Endothelial cell of hepatic sinusoid (primary cell): ENCODE measurements at regions not wholly inside any gene's neighbourhood (a gene's known extent, or its start where the extent isn't known, plus 50 kb on each side); places are given as distances from the start of the nearest gene placed in this dataset.
"Not testable (repeated sequence)": the region's sequence is repeated elsewhere in the genome, so short reads cannot be mapped to it uniquely, and the experiment has no call there.

Source experiments
- in situ Hi-C: cut with HindIII; loops from 2 replicates; pipeline ENCODE4 v1.10.0; 2017; ENCODE audit warnings: low sequenced_read_pairs

DNA sequence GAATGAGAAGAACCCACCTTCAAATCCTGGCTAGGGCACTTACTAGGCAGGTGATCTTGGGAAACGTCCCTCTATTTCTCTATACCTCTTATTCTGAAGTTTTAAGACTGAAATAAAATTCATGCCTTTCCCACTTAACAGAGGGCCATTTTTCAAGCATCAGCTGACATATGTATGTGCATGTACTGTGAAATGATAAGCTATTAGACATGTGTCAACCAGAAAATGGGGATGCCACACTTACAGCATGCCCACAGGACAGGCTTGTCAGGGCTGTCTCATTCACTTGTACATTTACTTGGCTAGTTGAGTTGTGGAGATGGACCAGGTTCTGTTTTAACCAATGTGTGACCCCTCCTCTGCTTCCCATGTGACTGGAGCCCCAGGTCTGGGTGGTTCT is 78.5 kb downstream of the C9orf152 start:
- in situ Hi-C loops = no loop called here

DNA sequence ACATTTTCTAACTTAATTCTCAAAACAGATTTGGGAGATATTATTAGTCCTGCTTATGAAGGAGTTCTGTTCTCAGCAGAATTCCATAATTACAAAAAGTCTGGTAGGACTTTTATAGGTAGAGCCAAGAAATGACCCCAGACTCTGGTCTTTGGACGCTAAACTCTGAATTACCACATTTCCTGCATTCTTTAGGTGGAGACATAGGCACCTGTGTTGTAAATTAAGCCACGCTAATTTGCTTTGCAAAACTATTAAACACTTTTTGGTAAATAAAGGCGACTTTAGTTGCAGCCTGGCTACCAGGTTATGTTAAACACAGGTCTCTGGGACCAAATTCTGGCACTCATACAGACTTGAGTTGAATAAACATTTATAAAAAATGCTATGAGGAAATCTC is 77.7 kb downstream of the C9orf152 start:
- in situ Hi-C loops = no loop called here

DNA sequence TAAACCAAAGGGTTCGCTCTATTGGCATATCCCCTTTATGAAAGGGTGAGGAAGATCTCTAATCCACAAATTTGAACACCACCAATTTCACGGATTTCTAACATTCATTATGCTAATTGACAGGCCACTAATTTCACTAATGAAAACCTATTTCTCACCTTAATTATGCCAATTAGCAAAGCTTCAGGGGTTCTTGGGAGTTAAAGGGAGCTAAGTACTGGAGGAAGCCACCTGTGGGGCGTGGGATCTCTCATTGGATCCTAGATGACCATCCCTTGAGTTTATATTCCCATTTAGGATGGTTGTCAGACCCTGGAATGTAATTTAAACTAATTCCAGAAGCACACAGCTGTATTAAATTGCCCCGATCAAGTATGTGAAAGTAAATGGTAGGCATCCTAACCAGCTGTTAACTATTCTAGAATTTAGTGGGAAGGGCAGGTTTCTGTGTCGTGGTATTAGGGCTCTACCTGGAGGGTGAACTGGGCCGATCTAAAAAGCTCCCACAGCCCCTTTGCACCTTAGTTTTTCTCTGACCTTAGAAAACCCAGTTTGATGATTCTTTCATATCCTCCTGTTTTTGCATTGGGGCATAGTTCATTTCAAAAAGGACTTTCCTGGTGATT is 77.1 kb downstream of the C9orf152 start:
- in situ Hi-C loops = no loop called here

DNA sequence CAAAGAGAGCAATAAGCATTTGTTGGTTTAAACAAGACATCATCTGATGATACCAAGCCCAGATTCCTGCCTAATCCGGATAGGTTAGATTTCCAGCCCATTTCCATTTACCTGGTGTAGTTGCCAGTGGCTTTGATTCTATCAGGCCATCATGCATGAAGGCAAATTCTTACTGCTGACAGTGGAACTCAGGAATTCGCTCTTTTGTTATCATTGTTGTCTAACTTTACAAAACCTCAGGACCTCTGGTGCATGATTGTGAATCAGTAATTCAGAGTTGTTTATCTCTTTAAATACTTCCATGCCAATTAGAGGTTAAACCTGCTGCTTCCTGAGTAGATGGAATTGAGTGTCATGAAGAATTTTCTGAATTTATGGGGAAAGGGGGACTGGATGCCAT is 76.5 kb downstream of the C9orf152 start:
- in situ Hi-C loops = no loop called here

DNA sequence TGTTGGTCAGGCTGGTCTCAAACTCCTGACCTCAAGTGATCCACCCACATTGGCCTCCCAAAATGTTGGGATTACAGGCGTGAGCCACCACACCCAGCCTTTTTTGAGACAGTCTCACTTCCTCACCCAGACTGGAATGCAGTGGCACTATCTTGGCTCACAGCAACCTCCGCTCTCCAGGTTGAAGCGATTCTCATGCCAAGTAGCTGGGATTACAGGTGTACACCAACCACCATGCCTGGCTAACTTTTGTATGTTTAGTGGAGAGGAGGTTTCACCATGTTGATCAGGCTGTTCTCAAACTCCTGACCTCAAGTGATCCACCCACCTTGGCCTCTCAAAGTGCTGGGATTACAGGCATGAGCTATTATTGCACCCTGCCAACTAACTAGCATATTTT is 75.4 kb downstream of the C9orf152 start:
- in situ Hi-C loops = not testable (repeated sequence)

DNA sequence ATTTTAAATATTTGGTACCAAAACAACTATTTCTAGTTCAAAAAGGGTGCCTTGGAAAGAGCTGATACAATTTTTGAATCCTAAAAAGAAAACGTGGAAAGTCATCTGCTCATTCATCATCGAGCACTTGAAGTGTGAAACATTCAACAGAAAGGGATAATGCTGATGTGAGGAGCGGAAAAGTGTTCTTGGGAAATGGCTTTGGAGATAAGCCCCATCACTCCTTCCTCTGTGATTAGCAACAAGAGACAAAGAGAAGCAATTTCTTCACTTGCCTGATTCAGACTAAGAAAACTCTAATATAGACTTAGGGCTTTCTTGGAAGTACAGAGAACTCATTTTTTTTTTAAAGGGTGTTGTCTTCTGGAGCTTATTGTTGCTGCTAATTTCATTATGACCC is 74.9 kb downstream of the C9orf152 start:
- in situ Hi-C loops = no loop called here

DNA sequence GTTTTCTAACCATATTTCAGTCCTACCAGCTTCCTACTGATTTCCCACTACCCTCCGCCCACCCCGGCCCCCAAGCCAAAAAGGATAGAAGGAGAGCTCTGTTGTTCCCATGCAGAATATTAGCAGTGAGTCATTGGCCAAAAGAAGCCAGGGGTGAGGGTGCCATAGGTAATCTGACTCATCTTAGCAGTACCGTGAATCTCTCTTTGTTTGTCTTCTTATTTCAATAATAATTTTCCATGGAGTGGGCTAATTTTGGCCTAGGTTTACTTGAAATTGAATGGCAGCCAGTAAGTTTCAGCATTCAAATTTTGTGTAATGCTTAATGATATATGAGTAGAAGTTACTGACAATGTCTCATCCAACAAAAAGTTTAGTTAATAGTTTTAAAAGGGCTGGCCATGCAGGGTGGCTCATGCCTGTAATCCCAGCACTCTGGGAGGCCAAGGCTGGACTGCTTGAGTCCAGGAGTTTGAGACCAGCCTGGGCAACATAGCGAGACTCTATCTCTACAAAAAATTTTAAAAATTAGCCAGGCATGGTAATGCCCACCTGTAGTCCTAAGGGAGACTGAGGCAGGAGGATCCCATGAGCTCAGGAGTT is 74.2 kb downstream of the C9orf152 start:
- in situ Hi-C loops = no loop called here

DNA sequence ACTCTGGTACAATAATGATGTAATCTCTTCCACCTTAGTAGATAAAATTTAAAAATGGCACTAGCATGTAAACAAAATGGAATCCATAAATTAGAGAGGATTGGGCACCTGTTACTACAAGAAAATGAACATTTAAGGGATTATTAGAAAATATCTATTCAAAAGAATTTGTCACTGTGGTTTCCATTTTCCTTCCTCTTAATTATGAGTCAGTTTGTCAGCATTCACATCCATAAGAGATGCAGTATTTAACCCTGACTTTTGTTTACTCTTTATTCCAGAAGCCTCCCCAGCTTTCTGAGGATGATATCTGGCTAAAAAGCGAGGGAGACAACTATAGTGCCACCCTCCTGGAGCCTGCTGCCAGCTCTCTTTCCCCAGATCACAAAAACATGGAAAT is 72.1 kb downstream of the C9orf152 start:
- in situ Hi-C loops = no loop called here

DNA sequence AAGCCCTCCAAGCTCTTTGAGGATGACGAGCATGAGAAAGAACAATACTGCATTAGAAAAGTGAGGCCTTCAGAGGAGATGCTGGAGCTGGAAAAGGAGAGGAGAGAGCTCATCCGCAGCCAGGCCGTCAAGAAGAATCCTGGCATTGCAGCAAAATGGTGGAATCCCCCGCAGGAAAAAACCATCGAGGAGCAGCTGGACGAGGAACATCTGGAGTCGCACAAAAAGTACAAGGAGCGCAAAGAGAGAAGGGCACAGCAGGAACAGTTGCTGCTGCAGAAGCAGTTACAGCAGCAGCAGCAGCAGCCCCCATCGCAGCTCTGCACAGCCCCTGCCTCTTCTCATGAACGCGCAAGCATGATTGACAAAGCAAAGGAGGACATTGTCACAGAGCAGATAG is 71.2 kb downstream of the C9orf152 start:
- in situ Hi-C loops = no loop called here

DNA sequence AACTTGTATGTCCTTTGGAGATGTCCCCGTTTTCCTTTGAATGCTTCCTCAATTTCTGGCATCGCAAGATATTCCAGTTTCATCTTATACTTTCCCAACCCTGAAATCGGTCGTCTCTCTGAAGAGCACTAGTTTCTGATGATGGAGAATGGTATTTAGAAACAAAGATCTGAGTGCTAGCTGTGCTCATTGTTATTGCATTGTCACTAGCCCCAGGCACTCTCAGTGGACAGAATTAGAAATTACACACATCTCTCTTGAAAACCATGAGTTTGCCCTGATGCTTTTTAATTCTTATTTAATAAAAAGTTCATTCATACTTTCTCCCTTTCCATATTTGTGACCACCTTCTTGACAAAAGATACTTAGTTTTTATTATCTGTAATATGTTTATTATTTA is 67.7 kb downstream of the C9orf152 start:
- in situ Hi-C loops = no loop called here

DNA sequence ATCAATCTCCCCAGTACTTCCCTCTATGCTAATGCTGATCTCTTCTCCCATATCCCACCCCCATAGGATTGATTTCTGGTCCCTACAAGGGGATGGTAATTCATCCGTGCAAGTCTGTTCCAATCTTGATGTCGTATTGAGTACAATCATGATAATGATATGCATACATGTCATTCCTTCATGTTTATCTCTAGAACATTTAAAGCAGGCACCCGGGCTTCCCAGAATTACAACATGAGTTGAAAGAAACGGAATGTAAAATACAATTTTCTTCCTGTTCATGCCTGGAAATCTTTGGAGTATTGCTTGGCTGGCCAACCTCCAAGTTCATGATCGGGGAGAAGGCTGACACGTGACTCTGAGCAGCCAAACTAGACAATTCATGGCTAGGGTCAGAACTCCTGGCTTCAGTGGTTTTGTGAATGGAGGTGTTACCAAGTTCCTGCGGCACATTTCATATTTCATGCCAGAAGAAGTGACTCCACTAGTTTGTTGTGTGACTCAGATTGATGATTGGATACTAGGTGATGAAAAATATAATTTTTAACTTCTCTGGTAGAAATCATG is 66.6 kb downstream of the C9orf152 start:
- in situ Hi-C loops = no loop called here

DNA sequence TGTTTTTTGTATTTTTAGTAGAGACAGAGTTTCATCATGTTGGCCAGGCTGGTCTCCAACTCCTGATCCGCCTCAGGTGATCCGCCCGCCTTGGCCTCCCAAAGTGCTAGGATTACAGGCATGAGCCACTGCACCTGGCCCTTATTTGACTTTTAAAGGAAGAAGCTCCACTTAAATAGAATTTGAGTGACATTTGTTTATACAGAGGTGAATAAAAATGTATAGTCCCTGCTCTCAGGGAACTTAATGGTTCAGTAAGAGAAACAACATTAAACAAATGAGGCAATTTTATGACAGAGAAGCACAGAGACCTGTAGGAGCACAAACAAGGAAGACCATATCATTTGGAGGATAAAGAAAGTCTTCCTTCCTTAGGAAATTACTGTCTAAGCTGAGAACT is 65.7 kb downstream of the C9orf152 start:
- in situ Hi-C loops = no loop called here

DNA sequence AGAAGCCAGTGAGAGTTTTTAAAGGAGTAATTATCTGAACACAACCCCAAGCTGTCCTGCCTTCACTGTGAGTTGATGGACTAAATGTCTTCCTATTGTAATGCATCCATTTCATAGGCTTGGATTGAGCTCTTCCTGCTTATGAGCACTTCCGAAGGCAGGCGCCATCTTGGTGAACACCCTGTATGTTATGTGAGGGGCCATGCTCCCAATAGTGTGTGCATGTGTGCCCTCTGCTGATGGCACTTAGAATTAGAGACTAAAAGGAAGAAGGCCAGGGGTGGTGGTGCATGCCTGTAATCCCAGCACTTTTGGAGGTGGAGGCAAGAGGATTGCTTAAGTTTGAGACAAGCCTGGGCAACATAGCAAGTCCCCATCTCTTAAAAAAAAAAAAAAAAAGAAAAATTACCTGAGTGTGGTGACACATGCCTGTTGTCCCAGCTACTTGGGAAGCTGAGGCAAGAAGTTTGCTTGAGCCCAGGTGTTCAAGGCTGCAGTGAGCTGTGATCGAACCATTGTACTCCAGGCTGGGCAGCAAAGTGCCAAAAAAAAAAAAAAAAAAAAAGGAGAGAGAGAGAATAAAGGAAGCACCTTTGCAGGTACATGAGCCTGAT is 65.0 kb downstream of the C9orf152 start:
- in situ Hi-C loops = no loop called here

DNA sequence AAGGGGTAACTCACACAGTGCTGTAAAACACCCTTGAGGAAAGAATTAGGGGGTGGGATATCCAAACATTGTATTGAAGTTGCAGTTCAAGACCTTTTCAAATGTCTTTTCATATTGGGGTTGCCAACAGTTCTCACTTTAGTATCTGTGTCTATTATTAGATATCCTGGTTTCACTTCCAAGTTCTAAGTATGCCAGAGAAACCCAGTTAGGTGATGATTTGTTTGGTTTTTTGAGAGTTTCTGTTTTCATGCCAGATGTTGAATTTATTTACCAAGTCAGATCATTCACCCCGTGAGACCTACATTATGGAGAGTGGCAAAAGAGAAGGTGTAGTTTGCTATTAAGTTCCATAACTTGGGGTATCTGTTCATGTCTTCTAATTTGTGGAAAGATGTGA is 64.5 kb downstream of the C9orf152 start:
- in situ Hi-C loops = no loop called here

DNA sequence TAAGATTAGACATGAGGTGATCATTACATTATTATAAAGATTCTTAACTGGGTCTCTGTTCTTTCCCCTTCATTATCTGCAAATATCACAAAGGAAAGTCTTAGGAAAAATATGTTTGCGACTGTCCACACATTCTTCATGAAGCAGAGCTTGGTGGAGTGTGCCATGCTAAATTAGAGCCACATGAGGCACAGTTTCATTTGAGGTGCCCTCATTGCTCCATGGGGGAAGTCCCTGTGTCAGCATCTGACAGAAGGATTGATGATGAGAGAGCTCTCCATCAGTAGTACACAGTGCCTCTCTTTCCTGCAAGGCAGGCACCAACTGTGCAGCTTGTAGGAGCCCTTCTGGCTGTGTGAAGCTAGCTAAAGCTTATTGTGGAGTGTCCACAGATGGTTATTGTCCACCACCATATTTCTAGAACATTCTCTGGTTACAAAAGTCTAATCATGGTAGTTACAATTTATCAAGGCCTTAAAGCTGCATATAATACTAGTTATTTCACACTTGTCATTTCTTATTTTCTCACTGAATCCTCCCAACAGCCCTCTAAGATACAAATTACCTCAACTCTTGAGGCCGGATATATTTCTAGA is 63.9 kb downstream of the C9orf152 start:
- in situ Hi-C loops = no loop called here

DNA sequence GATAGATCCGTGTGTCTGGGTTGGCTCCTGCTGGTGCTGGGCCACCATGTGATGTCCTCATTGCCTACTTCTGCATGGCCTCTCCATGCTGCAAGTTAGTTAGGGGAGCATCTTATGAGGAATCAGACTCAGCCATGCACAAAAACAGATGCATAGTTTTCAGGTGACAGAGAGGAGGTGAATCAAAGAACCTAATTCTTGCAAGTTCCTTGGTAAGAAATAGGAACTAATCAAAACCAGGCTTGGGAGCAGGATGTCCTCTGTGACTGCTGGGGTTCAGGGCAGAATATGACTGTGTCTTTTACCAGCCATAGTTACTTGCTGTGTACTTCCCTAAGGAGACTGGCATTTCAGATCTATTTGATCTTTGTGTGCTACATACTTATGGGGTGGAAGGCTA is 61.6 kb downstream of the C9orf152 start:
- in situ Hi-C loops = no loop called here

DNA sequence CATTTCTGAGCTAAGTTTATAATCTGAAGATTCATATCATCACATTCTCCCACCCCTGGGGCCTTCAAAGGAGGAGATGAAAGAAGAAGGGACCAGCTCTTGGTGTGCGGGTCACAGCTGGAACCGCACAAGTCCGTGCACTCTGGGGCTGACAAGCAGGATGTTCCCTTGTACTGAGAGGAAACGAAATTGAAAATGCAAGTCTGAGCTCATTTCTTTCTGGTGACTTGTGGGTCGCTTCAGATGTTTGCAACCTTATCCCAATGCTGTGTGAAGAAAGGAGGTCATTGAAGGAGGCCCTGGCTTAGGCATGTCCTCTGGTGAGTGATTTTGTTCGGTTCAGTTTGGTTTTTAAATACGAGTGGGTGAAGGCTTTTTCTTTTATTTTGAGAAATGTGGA is 59.6 kb downstream of the C9orf152 start:
- in situ Hi-C loops = no loop called here

DNA sequence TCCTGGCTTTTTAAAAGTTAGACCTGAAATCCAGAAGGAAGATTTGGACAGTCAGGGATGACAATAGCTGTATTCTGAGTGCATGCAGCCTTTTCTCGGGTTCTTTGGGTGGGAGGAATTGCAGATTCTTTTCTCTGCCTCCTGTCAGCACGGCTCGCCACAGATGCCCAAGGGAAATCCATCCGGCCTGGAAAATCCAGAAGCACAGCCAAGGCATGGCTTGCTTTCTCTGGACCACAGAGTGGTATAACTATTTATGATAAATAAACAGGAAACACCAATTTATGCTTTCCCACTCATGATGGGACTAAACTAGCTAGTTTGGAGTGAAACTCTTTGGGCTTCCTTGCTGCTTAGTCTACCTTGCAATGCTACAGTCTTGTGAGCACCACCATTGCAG is 59.1 kb downstream of the C9orf152 start:
- in situ Hi-C loops = no loop called here
